ENCODE measurements at regions not wholly inside any gene's neighbourhood (a gene's known extent, or its start where the extent isn't known, plus 50 kb on each side); places are given as distances from the start of the nearest gene placed in this dataset.

GRCh38 chr1:190595438-190595837 lies 117.8 kb upstream of the BRINP3 start:
- TF ChIP-seq CTCF (IDR thresholded peaks at IDR 0.05) = no peak
- no peak for TF ChIP-seq POLR2A (IDR thresholded peaks at IDR 0.05)
- TF ChIP-seq POLR2AphosphoS5 (IDR thresholded peaks at IDR 0.05; ENCODE audit: insufficient read depth in 1 of 2, low read depth in 1 of 2) = no peak

All from vagina (tissue), 2 donors.